ENCODE measurements at regions not wholly inside any gene's neighbourhood (a gene's known extent, or its start where the extent isn't known, plus 50 kb on each side); places are given as distances from the start of the nearest gene placed in this dataset.

- no peaks in the 10 kb centered on the region for H3K9me3 ChIP-seq (ENCODE audit: low read depth)
- no peaks in the 10 kb centered on the region for H3K79me2 ChIP-seq (ENCODE audit: low read depth)
- Mint-ChIP-seq H3K4me1 (peaks cover 25% of the 10 kb centered on the region), H3K4me3 (no peak overlapping the region), H3K27me3 (ENCODE audit: insufficient read depth, low read depth) (peaks cover 33% of the 10 kb centered on the region), H3K27ac (no peak overlapping the region), H3K9me3 (peaks cover 3% of the 10 kb centered on the region), H3K36me3 (no peaks in the 10 kb centered on the region)
- H2AFZ ChIP-seq (replicated peaks) = no peak overlapping the region
- peaks cover 40% of the 10 kb centered on the region for H3K27me3 ChIP-seq
- no peak overlapping the region for H3K4me3 ChIP-seq
- peaks cover 11% of the 10 kb centered on the region for H3K4me1 ChIP-seq
- no peak overlapping the region for H3K9ac ChIP-seq
- H3F3A ChIP-seq (ENCODE audit: low read depth) = peaks cover 4% of the 10 kb centered on the region
- no peaks in the 10 kb centered on the region for H4K20me1 ChIP-seq (ENCODE audit: low read depth)
- H3K27ac ChIP-seq = no peak overlapping the region
- H3K4me2 ChIP-seq = no peak overlapping the region
- TF ChIP-seq EZH2 (IDR thresholded peaks at IDR 0.05) = no peak
- TF ChIP-seq CTCF (IDR thresholded peaks at IDR 0.05) = no peak
- TF ChIP-seq EZH2phosphoT487 (IDR thresholded peaks at IDR 0.05) = no peak
- no peaks in the 10 kb centered on the region for H3K36me3 ChIP-seq
- no peak for DNase-seq (ENCODE audit: low spot score)
Observed at GRCh38 chr3:127132876-127133275, 60.1 kb upstream of the PRR23E start.

GRCh38 chr3:127133971-127134370 is 59.0 kb upstream of the PRR23E start:
- Histone ChIP-seq H3K36me3 (no peaks in the 10 kb centered on the region), H4K20me1 (ENCODE audit: low read depth) (no peaks in the 10 kb centered on the region), H3K9ac (no peak overlapping the region), H3K4me2 (no peak overlapping the region), H3K27ac (no peak overlapping the region), H3K27me3 (peaks cover 40% of the 10 kb centered on the region), H3K9me3 (ENCODE audit: low read depth) (no peaks in the 10 kb centered on the region), H3K79me2 (ENCODE audit: low read depth) (no peaks in the 10 kb centered on the region), H2AFZ (replicated peaks) (no peak overlapping the region), H3K4me3 (no peak overlapping the region), H3K4me1 (peaks cover 11% of the 10 kb centered on the region), H3F3A (ENCODE audit: low read depth) (peaks cover 4% of the 10 kb centered on the region)
- Mint-ChIP-seq H3K27me3 (ENCODE audit: insufficient read depth, low read depth) (peaks cover 33% of the 10 kb centered on the region), H3K27ac (peak overlapping the region; percentile 54), H3K36me3 (no peaks in the 10 kb centered on the region), H3K4me1 (peaks cover 25% of the 10 kb centered on the region), H3K9me3 (peaks cover 3% of the 10 kb centered on the region), H3K4me3 (peak overlapping the region; percentile 43)
- DNase-seq (ENCODE audit: low spot score) = no peak
- TF ChIP-seq EZH2phosphoT487 (IDR thresholded peaks at IDR 0.05) (no peak), CTCF (IDR thresholded peaks at IDR 0.05) (no peak), EZH2 (IDR thresholded peaks at IDR 0.05) (no peak)

GRCh38 chr3:127134466-127134865 is 58.5 kb upstream of the PRR23E start:
- Histone ChIP-seq H3K4me2 (no peak overlapping the region), H2AFZ (replicated peaks) (no peak overlapping the region)
- TF ChIP-seq CTCF (IDR thresholded peaks at IDR 0.05) (no peak), EZH2 (IDR thresholded peaks at IDR 0.05) (no peak), EZH2phosphoT487 (IDR thresholded peaks at IDR 0.05) (no peak)

More at GRCh38 chr3:127134466-127134865, 58.5 kb upstream of the PRR23E start:
- DNase-seq (ENCODE audit: low spot score) = no peak
- H3K27ac ChIP-seq = no peak overlapping the region
- peaks cover 11% of the 10 kb centered on the region for H3K4me1 ChIP-seq
- Mint-ChIP-seq H3K4me1 (peaks cover 28% of the 10 kb centered on the region), H3K4me3 (peak overlapping the region; percentile 77), H3K9me3 (peaks cover 3% of the 10 kb centered on the region), H3K27ac (peak overlapping the region; percentile 88), H3K27me3 (ENCODE audit: insufficient read depth, low read depth) (peaks cover 33% of the 10 kb centered on the region), H3K36me3 (no peaks in the 10 kb centered on the region)
- H3K36me3 ChIP-seq = no peaks in the 10 kb centered on the region
- no peak overlapping the region for H3K4me3 ChIP-seq
- no peaks in the 10 kb centered on the region for H4K20me1 ChIP-seq (ENCODE audit: low read depth)
- peaks cover 4% of the 10 kb centered on the region for H3F3A ChIP-seq (ENCODE audit: low read depth)
- peaks cover 40% of the 10 kb centered on the region for H3K27me3 ChIP-seq
- no peak overlapping the region for H3K9ac ChIP-seq
- H3K9me3 ChIP-seq (ENCODE audit: low read depth) = no peaks in the 10 kb centered on the region
- H3K79me2 ChIP-seq (ENCODE audit: low read depth) = no peaks in the 10 kb centered on the region
